Body of pancreas (tissue), 4 donors: ENCODE measurements at regions not wholly inside any gene's neighbourhood (a gene's known extent, or its start where the extent isn't known, plus 50 kb on each side); places are given as distances from the start of the nearest gene placed in this dataset.

Experiments
- POLR2A ChIP-seq, 3 donors: fragments of 450-650 bp; IDR thresholded peaks; one replicate each; pipeline ENCODE4 v1.6.1; 2016; ENCODE audit warnings: antibody characterized with exemption in 3 of 3, mild to moderate bottlenecking in 2 of 3
- TF ChIP-seq, protein P1 (sequence below), 7 experiments: fragments of 450-650 bp in 4 of 7; fragments of 200-600 bp in 3 of 7; sonication (generic) in 3 of 7; IDR thresholded peaks; one replicate each; pipeline ENCODE4 v1.5.1; 2016 to 2019; ENCODE audit warnings: antibody characterized with exemption in 7 of 7

DNA sequence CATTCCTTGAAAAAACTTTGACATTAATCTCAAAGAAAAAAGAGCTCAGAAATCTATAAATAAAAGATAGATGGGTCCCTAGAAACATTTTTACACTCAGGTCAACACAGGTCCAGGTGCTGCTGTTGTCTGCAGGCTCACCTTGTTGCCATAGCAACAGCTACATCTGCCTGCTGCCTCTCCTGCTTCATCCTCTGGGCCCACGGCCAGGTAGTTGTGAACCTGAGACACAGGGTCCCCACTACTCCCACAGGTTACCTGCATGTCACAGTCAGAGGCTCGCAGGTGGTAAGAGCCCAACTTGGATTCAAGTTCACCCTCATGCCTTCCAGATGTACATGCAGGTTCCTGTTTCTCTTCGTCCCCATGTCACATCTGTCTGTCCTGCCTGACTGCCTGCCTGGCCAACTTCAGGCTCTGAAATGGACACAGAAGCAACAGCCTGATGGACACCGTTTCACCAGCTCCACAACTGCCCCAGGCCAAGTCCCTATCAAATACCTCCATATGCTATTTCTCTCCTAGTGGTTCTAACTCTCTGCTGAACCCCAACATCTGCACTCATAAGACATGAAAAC, 88.3 kb upstream of the SALL3 start:
- TF ChIP-seq, protein P1, sequence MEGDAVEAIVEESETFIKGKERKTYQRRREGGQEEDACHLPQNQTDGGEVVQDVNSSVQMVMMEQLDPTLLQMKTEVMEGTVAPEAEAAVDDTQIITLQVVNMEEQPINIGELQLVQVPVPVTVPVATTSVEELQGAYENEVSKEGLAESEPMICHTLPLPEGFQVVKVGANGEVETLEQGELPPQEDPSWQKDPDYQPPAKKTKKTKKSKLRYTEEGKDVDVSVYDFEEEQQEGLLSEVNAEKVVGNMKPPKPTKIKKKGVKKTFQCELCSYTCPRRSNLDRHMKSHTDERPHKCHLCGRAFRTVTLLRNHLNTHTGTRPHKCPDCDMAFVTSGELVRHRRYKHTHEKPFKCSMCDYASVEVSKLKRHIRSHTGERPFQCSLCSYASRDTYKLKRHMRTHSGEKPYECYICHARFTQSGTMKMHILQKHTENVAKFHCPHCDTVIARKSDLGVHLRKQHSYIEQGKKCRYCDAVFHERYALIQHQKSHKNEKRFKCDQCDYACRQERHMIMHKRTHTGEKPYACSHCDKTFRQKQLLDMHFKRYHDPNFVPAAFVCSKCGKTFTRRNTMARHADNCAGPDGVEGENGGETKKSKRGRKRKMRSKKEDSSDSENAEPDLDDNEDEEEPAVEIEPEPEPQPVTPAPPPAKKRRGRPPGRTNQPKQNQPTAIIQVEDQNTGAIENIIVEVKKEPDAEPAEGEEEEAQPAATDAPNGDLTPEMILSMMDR (IDR thresholded peaks at IDR 0.05) = no peak
- no peak for TF ChIP-seq POLR2A (IDR thresholded peaks at IDR 0.05)
